HG02943 (cell line): ENCODE measurements at regions not wholly inside any gene's neighbourhood (a gene's known extent, or its start where the extent isn't known, plus 50 kb on each side); places are given as distances from the start of the nearest gene placed in this dataset.

ENCODE experiments used
- ATAC-seq: cut with Tn5 transposase; IDR thresholded peaks from one replicate; pipeline ENCODE4 v1.9.1; 2021; ENCODE audit warnings: mild to moderate bottlenecking, low read depth, moderate library complexity; ENCODE audit not compliant: unreplicated experiment

- no peak for ATAC-seq
These were observed 196.5 kb upstream of the PIK3C3 start for GRCh38 chr18:41758534-41758933.

- ATAC-seq = no peak
These were observed 198.9 kb upstream of the PIK3C3 start for GRCh38 chr18:41756141-41756540.

GRCh38 chr18:41754332-41754731, 200.7 kb upstream of the PIK3C3 start:
- no peak for ATAC-seq

DNA sequence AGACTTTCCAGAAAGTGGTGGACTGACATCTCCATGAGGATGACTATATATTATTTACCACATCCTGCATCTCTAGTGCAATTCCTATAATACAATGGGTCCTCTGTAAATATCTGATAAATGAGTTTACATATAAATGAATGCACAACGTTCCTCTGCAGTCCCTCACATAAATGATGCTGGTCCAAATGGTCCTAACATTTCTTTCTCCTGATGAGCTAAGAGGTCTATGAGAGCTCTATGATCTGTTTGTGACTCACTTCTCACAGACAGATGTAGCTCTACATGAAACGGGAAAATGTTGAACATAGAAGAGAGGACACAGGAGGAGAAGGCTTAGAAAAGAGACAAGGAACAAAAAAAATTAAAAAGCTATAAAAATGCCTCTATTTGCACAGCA, 201.2 kb upstream of the PIK3C3 start:
- no peak for ATAC-seq

DNA sequence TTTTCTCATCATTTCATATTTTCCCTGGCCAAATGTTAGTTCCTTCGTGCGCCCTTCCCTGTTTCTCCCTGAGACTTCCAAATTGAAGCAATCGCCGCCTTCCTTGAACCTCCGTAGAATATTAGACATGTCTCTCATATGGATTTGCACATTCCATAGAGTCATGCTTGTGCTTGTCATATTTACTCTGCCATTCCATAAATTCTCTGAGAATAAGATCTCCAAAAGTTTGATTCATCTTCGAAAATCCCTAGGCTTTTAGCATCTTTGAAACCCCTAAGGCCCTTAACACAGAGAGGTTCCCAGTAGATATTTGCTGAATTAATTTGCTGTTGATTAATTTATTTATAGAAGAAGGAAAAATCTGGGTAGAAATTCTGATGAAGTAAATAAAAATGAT, 202.2 kb upstream of the PIK3C3 start:
- no peak for ATAC-seq

- no peak for ATAC-seq
These were observed 203.4 kb upstream of the PIK3C3 start for GRCh38 chr18:41751652-41752051.

- ATAC-seq = no peak
These were observed 203.9 kb upstream of the PIK3C3 start for GRCh38 chr18:41751161-41751560.

- no peak for ATAC-seq
These were observed 207.3 kb upstream of the PIK3C3 start for GRCh38 chr18:41747723-41748242.

DNA sequence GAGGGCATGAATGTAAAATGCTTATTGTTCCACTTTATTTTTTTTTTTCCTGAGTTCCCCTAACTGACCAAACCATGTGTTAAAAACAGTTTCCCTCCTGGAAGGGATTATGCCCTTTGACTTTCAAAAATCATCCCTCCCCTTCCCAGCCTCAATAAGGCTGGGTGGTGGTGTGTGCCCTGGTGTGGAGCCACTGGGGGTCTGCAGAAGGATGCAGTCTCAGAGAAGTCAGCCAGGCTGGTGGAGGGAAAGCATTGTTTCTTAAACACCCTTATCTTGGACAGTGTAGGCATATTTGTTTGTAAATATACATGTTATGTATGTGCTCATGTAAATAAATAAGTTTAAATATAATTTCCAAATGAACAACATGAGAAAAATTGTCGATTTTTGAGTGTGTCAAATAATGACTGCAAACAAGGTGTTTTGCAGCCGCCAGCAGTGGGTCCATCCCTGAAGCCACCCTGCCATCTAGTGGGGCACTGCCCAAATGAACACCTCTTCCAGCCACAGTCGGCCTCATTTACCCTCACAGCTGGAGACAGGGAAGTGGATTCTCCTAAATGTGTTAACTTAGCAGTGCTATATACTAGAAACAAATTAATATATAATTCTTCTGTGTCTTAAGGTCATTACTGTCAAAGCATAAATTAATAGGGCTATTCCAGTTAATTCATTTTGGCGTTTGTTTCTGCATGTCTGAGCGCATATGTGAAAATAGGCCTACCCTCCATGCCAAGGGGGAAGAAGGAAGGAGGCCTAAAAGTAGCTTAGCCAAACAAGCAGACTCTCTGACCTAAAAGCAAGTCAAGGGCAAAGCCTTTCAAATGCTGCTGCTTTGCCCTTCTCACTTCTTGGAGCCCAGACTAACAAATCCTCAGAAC, 209.6 kb upstream of the PIK3C3 start:
- ATAC-seq = no peak

DNA sequence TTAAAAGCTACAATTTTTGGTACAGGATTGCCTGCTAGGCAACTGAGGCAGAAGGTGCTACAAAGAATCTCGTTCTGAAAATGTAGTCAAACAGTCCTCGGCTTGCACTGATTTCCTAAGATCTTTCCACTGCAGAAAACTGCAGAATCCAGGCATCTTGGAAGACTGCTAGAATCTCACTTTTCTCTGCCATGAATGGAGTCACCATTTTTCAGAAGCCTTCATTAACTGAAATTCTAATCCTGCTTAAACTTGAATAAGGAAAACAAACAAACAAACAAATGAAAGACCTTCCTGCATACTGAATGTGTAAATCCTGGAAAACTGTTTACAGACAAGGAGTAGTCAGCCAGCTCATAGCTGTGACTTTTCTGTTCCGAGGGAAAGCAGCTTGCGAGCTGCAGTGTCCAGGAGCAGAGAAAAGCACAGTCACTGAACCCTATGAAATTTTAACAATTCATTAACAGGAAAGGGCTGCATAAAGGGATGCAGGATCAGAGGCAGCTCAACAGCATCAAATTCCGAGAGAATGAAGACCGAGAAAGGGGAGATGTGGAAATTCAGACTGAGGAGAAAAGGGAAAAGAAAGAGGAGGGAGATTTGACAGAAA, 210.5 kb upstream of the PIK3C3 start:
- no peak for ATAC-seq

GRCh38 chr18:41737218-41737617, 217.8 kb upstream of the PIK3C3 start:
- no peak for ATAC-seq

DNA sequence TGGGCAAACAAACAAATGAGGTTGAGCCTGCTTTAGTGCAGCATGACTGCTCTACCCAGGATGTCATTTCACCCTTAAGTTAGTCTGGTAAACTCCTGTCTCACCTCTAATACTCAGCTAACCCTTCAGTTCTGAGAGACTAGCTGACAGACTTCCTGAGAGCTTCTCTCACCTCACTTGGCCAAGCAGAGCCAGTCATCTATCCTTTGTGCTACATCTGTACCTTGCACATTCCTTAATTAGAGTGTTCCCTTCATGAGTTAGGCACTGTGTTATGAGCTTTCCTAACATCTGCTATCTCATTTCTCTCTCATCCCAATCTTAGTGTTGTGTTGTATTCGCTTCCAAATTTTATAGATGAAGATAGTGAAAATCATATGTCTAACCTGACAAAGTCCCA, 220.1 kb upstream of the PIK3C3 start:
- no peak for ATAC-seq

- no peak for ATAC-seq
These were observed 222.7 kb upstream of the PIK3C3 start for GRCh38 chr18:41732356-41732755.

DNA sequence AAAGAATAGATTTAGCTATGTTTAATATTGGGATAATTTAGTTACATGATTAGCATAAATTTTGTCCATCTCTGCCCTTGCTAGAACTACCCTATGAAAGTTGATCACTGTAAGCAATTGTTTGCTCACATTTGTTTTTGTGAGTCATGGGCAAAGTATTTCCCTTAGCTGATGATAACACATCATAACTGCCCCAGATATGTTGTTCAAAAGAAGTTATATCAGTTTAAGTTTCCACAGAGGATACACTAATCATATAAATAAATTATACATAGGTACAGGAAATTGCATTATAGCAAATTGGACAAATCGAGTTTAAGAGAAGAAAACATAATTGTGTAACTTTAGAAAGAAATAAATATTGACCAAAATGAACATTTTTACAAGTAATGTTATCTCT, 223.2 kb upstream of the PIK3C3 start:
- ATAC-seq = no peak

GRCh38 chr18:41724195-41724594, 230.8 kb upstream of the PIK3C3 start:
- ATAC-seq = no peak

DNA sequence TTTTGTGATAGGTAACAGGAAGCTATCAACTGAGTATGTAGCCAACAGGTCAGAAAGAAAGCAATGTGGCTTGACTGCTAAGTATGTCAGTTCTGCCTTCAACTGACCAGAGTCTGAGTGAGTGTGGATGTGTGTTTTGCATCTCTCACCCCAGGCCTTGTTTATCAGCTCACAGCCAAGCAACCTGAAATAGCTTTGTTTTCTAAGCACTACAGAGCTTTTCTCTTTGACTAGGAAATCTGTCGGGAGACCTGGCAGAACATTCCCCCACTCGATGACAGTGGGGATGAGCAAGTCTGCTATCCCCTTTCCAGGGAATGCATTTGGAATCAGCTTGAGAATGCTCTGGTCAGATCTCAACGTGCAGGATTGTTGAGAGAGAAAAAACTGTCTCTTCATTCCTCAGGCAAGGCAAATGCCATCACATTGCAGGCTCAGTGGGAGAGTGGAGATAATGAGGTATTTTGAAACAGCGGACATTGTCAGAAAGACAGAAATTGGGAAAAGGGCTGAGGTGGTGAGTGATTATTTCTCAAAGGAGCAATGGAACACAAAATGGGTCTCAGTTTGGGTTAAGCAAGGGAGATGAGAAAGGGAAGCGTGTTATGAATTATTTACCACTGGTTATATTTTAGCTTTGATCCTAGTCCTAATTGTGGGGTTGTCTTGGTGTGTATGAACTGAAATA, 233.8 kb upstream of the PIK3C3 start:
- ATAC-seq = no peak

DNA sequence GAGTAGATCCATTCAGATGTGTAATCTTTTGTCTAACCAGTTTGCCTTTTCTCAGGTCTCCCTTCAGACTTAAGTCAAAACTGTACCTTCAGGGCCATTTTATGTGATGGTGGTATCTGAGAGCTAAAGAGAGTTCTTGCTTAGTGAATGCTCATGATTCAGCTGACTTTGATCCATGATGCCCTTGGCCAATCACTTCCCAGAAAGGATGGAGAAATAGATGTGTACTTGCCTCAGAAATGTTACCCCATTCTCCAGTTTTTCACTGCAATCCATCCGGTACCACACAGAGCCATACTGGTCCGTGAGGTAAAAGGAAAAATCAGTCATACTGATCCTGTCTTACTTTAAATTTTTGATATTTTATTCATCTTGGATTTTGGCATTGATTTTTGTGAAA, 234.8 kb upstream of the PIK3C3 start:
- ATAC-seq = no peak

- ATAC-seq = no peak
These were observed 235.2 kb upstream of the PIK3C3 start for GRCh38 chr18:41719808-41720207.

DNA sequence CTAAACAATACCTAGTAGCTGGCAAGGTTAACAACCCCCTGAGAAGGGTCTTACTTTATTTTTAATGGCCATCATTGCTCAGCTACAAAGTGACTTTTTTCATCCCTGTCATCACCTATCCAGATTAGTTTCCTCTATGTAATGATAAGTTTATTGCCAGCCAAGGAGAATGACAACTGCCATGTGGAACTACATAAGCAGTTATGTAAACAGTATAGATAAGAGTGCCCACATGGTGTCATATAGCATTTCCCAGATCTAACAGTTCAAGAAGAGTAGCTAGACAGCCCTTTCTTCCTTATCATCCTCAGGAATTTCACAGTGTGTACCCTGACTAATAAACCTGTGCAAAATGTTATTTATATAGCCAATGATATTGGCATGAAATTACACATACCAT, 240.2 kb upstream of the PIK3C3 start:
- ATAC-seq = no peak

- no peak for ATAC-seq
These were observed 240.8 kb upstream of the PIK3C3 start for GRCh38 chr18:41713969-41714825.
